ENCODE measurements at regions not wholly inside any gene's neighbourhood (a gene's known extent, or its start where the extent isn't known, plus 50 kb on each side); places are given as distances from the start of the nearest gene placed in this dataset.
"Not testable (repeated sequence)": the region's sequence is repeated elsewhere in the genome, so short reads cannot be mapped to it uniquely, and the experiment has no call there.

- no peak for DNase-seq (ENCODE audit: low read depth in 1 of 2, low spot score in 2 of 2)
- CTCF ChIA-PET (ENCODE audit: partially characterized antibody), result no interaction called here
- H2AK5ac ChIP-seq (ENCODE audit: low read depth, low read length), result no peak overlapping the region
- no peak overlapping the region for H2BK120ac ChIP-seq (replicated peaks; ENCODE audit: low read depth, low read length)
- no peak overlapping the region for H2BK20ac ChIP-seq (ENCODE audit: low read length)
- H3K79me2 ChIP-seq (ENCODE audit: control insufficient read depth in 1 of 2, insufficient read depth in 2 of 2, low read length in 2 of 2), result no peaks in the 10 kb centered on the region
- H3K27me3 ChIP-seq (replicated peaks in 1 of 4; ENCODE audit: control insufficient read depth in 3 of 4, extremely low read depth in 1 of 4, insufficient read depth in 3 of 4, low read length in 3 of 4), result no peaks in the 10 kb centered on the region
- H4K8ac ChIP-seq (ENCODE audit: extremely low read depth, insufficient read depth, low read length), result no peak overlapping the region
- no peak overlapping the region for H4K5ac ChIP-seq (ENCODE audit: insufficient read length, low read depth, low read length)
- H3K9ac ChIP-seq (replicated peaks in 1 of 4; ENCODE audit: extremely low read depth in 1 of 4, low read depth in 3 of 4, low read length in 3 of 4), result no peak overlapping the region
- H3K4me2 ChIP-seq (ENCODE audit: insufficient read depth in 1 of 2, low read depth in 2 of 2, low read length in 2 of 2), result no peak overlapping the region
- no peak overlapping the region for H2BK5ac ChIP-seq (ENCODE audit: low read depth, low read length)
- POLR2A ChIA-PET (ENCODE audit: partially characterized antibody), result no interaction called here
- no peak overlapping the region for H2BK15ac ChIP-seq (ENCODE audit: low read length)
- no peaks in the 10 kb centered on the region for H3K23me2 ChIP-seq (ENCODE audit: low read depth, low read length)
- no peaks in the 10 kb centered on the region for H3K79me1 ChIP-seq (ENCODE audit: low read depth, low read length)
- no peak overlapping the region for H3K14ac ChIP-seq (ENCODE audit: insufficient read length)
- 100% methylated on average over 1 of the region's 1 CpG; no CpG with 5 or more reads in 1 of the 2 experiments for WGBS, 2 experiments (ENCODE audit: extremely low coverage in 1 of 2, insufficient coverage in 1 of 2, insufficient read length in 1 of 2, insufficient replicate concordance in 2 of 2, low coverage in 1 of 2, low lambda C conversion rate in 2 of 2, missing lambda C conversion rate in 1 of 2)
- H3K18ac ChIP-seq (ENCODE audit: extremely low read depth, low read length), result no peak overlapping the region
- H3K27ac ChIP-seq (ENCODE audit: low read depth, low read length), result no peak overlapping the region
- H3K36me3 ChIP-seq (ENCODE audit: control insufficient read depth in 2 of 4, insufficient read depth in 4 of 4, low read length in 3 of 4), result no peaks in the 10 kb centered on the region
- H3K23ac ChIP-seq (ENCODE audit: insufficient read length), result no peak overlapping the region
- no peak overlapping the region for H3K56ac ChIP-seq (replicated peaks; ENCODE audit: insufficient read length, low read depth, low read length)
- H3K4me3 ChIP-seq (ENCODE audit: extremely low read depth in 1 of 4, insufficient read depth in 2 of 4, low read depth in 3 of 4, low read length in 4 of 4), result no peak overlapping the region
- no peak overlapping the region for H2BK12ac ChIP-seq (ENCODE audit: low read depth, low read length)
- no peaks in the 10 kb centered on the region for H3K9me3 ChIP-seq (ENCODE audit: insufficient read depth in 2 of 2, low read depth in 1 of 2, low read length in 1 of 2)
- H4K91ac ChIP-seq (replicated peaks; ENCODE audit: insufficient read length, low read length), result no peak overlapping the region
- no peaks in the 10 kb centered on the region for H3K4me1 ChIP-seq (replicated peaks in 1 of 4; ENCODE audit: control insufficient read depth in 3 of 4, insufficient read depth in 4 of 4, low read length in 3 of 4)
- TF ChIP-seq CEBPB (IDR thresholded peaks at IDR 0.05; ENCODE audit: low read depth, low read length), result no peak
- H4K20me1 ChIP-seq (replicated peaks in 1 of 2; ENCODE audit: control insufficient read depth in 1 of 2, insufficient read depth in 2 of 2, low read length in 2 of 2), result no peaks in the 10 kb centered on the region
- H3K4ac ChIP-seq (replicated peaks; ENCODE audit: insufficient read length, low read depth, low read length), result no peak overlapping the region
- H2AFZ ChIP-seq (ENCODE audit: low read length), result no peak overlapping the region
- FAIRE-seq, result no peak
These were observed 440.6 kb downstream of the FGF13 start for GRCh38 chrX:138270931-138271330.

- H3K56ac ChIP-seq (replicated peaks; ENCODE audit: insufficient read length, low read depth, low read length); H4K5ac ChIP-seq (ENCODE audit: insufficient read length, low read depth, low read length); FAIRE-seq; H3K36me3 ChIP-seq (ENCODE audit: control insufficient read depth in 2 of 4, insufficient read depth in 4 of 4, low read length in 3 of 4); H4K20me1 ChIP-seq (replicated peaks in 1 of 2; ENCODE audit: control insufficient read depth in 1 of 2, insufficient read depth in 2 of 2, low read length in 2 of 2); H2BK15ac ChIP-seq (ENCODE audit: low read length); H3K4ac ChIP-seq (replicated peaks; ENCODE audit: insufficient read length, low read depth, low read length); H2BK12ac ChIP-seq (ENCODE audit: low read depth, low read length); H4K91ac ChIP-seq (replicated peaks; ENCODE audit: insufficient read length, low read length); H3K9me3 ChIP-seq (ENCODE audit: insufficient read depth in 2 of 2, low read depth in 1 of 2, low read length in 1 of 2); H3K9ac ChIP-seq (replicated peaks in 1 of 4; ENCODE audit: extremely low read depth in 1 of 4, low read depth in 3 of 4, low read length in 3 of 4); H3K4me1 ChIP-seq (replicated peaks in 1 of 4; ENCODE audit: control insufficient read depth in 3 of 4, insufficient read depth in 4 of 4, low read length in 3 of 4); H3K18ac ChIP-seq (ENCODE audit: extremely low read depth, low read length); H3K79me1 ChIP-seq (ENCODE audit: low read depth, low read length); H2BK120ac ChIP-seq (replicated peaks; ENCODE audit: low read depth, low read length); H3K27ac ChIP-seq (ENCODE audit: low read depth, low read length); H2AFZ ChIP-seq (ENCODE audit: low read length); H3K4me3 ChIP-seq (ENCODE audit: extremely low read depth in 1 of 4, insufficient read depth in 2 of 4, low read depth in 3 of 4, low read length in 4 of 4); POLR2A ChIA-PET (ENCODE audit: partially characterized antibody); H3K23me2 ChIP-seq (ENCODE audit: low read depth, low read length); H3K23ac ChIP-seq (ENCODE audit: insufficient read length); CTCF ChIA-PET (ENCODE audit: partially characterized antibody); H3K14ac ChIP-seq (ENCODE audit: insufficient read length); H2BK20ac ChIP-seq (ENCODE audit: low read length); H3K4me2 ChIP-seq (ENCODE audit: insufficient read depth in 1 of 2, low read depth in 2 of 2, low read length in 2 of 2); H2BK5ac ChIP-seq (ENCODE audit: low read depth, low read length); H3K27me3 ChIP-seq (replicated peaks in 1 of 4; ENCODE audit: control insufficient read depth in 3 of 4, extremely low read depth in 1 of 4, insufficient read depth in 3 of 4, low read length in 3 of 4); H4K8ac ChIP-seq (ENCODE audit: extremely low read depth, insufficient read depth, low read length); H2AK5ac ChIP-seq (ENCODE audit: low read depth, low read length); DNase-seq (ENCODE audit: low read depth in 1 of 2, low spot score in 2 of 2); H3K79me2 ChIP-seq (ENCODE audit: control insufficient read depth in 1 of 2, insufficient read depth in 2 of 2, low read length in 2 of 2): not testable (repeated sequence)
- WGBS, 2 experiments (ENCODE audit: extremely low coverage in 1 of 2, insufficient coverage in 1 of 2, insufficient read length in 1 of 2, insufficient replicate concordance in 2 of 2, low coverage in 1 of 2, low lambda C conversion rate in 2 of 2, missing lambda C conversion rate in 1 of 2), result 100% methylated on average over 2 of the region's 31 CpGs; no CpG with 5 or more reads in 1 of the 2 experiments
These were observed 428.8 kb downstream of the FGF13 start for GRCh38 chrX:138282598-138283150.
